OCI-LY7 (cell line): ENCODE measurements at regions not wholly inside any gene's neighbourhood (a gene's known extent, or its start where the extent isn't known, plus 50 kb on each side); places are given as distances from the start of the nearest gene placed in this dataset.

Source experiments
- BruUV-seq: library from RNA; stranded (reverse); fragments of 400-500 nt; replicated peaks from 2 replicates; lab custom pipeline; 2021; lab: Mats Ljungman, UMichigan
- CTCF ChIA-PET: fragments of 300-600 bp; sonication (Branson Sonifier 250); formaldehyde crosslinking; loops from one replicate; lab custom pipeline; 2022; ENCODE audit warnings: antibody characterized with exemption; ENCODE audit not compliant: unreplicated experiment; lab: Charles Lee
- POLR2A ChIA-PET: fragments of 300-600 bp; sonication (Branson Sonifier 250); formaldehyde crosslinking; loops from one replicate; lab custom pipeline; 2022; ENCODE audit warnings: antibody characterized with exemption; lab: Charles Lee
- DNase-seq: peaks from one replicate; pipeline ENCODE4 v3.0.0-alpha.2; 2015; ENCODE audit warnings: low spot score
- H2AFZ ChIP-seq: fragments of 200-600 bp; sonication (generic), shearing (Covaris generic); 2 replicates; pipeline ENCODE4 v1.6.1; 2014; ENCODE audit warnings: mild to moderate bottlenecking, antibody characterized with exemption, low read length, moderate library complexity
- H3K27ac ChIP-seq: fragments of 200-600 bp; sonication (generic); 2 replicates; pipeline ENCODE4 v1.5.1; 2014; ENCODE audit warnings: mixed run types, low read depth, mild to moderate bottlenecking, moderate library complexity, low read length, inconsistent platforms; ENCODE audit not compliant: poor library complexity, severe bottlenecking
- H3K36me3 ChIP-seq: fragments of 200-600 bp; sonication (generic); 2 replicates; pipeline ENCODE4 v1.6.1; 2014; ENCODE audit warnings: mild to moderate bottlenecking, antibody characterized with exemption, low read length, moderate library complexity, mixed read lengths; ENCODE audit not compliant: insufficient read depth
- H3K4me1 ChIP-seq: fragments of 200-600 bp; sonication (generic); 2 replicates; pipeline ENCODE4 v1.5.1; 2014; ENCODE audit warnings: mild to moderate bottlenecking, low read length; ENCODE audit not compliant: insufficient read depth, poor library complexity, severe bottlenecking
- H3K4me2 ChIP-seq: fragments of 200-600 bp; sonication (generic); 2 replicates; pipeline ENCODE4 v1.6.1; 2014; ENCODE audit warnings: mild to moderate bottlenecking, low read length
- H3K4me3 ChIP-seq: fragments of 200-600 bp; sonication (generic); 2 replicates; pipeline ENCODE4 v1.5.1; 2014; ENCODE audit warnings: mild to moderate bottlenecking, low read depth, low read length; ENCODE audit not compliant: poor library complexity, severe bottlenecking
- H3K79me2 ChIP-seq: fragments of 200-600 bp; sonication (generic); 2 replicates; pipeline ENCODE4 v1.6.1; 2016; ENCODE audit warnings: low read depth, mild to moderate bottlenecking, low read length, moderate library complexity, mixed read lengths; ENCODE audit not compliant: insufficient read depth
- H3K9me2 ChIP-seq: fragments of 200-600 bp; sonication (generic); 2 replicates; pipeline ENCODE4 v1.6.1; 2016; ENCODE audit warnings: mild to moderate bottlenecking, low read length, mixed read lengths; ENCODE audit not compliant: insufficient read depth
- H3K9me3 ChIP-seq: fragments of 200-600 bp; sonication (generic); 2 replicates; pipeline ENCODE4 v1.6.1; 2014; ENCODE audit warnings: mild to moderate bottlenecking, mixed run types, low read length, mixed read lengths
- H4K20me1 ChIP-seq: fragments of 200-600 bp; sonication (generic); 2 replicates; pipeline ENCODE4 v1.6.1; 2014; ENCODE audit warnings: mild to moderate bottlenecking, antibody characterized with exemption, low read length, moderate library complexity, mixed read lengths; ENCODE audit not compliant: insufficient read depth
- EZH2phosphoT487 ChIP-seq: fragments of 200-600 bp; sonication (generic); IDR thresholded peaks from 2 replicates; pipeline ENCODE4 v1.6.1; 2018; ENCODE audit warnings: low read depth, borderline replicate concordance, mild to moderate bottlenecking, mixed run types, antibody characterized with exemption, low read length, moderate library complexity, mixed read lengths
- intact Hi-C: fragments of 100-400 bp; cut with micrococcal nuclease; formaldehyde crosslinking; loops from one replicate; pipeline ENCODE4 v1.10.0; 2022; ENCODE audit not compliant: unreplicated experiment
- TF ChIP-seq, protein P1 (sequence below): fragments of 200-600 bp; sonication (generic); conservative IDR thresholded peaks from 2 replicates; pipeline ENCODE4 v1.5.1; 2014; ENCODE audit warnings: mild to moderate bottlenecking, antibody characterized with exemption, low read length, moderate library complexity, mixed read lengths

GRCh38 chr13:91211510-91211909 is 136.0 kb upstream of the MIR17HG start:
- Histone ChIP-seq H3K4me2 (no peak overlapping the region), H3K9me3 (no peaks in the 10 kb centered on the region), H3K4me1 (no peaks in the 10 kb centered on the region), H3K9me2 (no peaks in the 10 kb centered on the region), H3K4me3 (no peak overlapping the region), H3K27ac (no peak overlapping the region), H2AFZ (no peak overlapping the region), H3K36me3 (no peaks in the 10 kb centered on the region), H3K79me2 (no peaks in the 10 kb centered on the region), H4K20me1 (no peaks in the 10 kb centered on the region)
- no peak for TF ChIP-seq EZH2phosphoT487
- BruUV-seq = no TSS peak
- CTCF ChIA-PET = no interaction called here
- no peak for DNase-seq
- POLR2A ChIA-PET = interaction anchor here (0.5 to 1.4 kb wide), 13 partner anchors 8 to 250 kb away, joined by 3 to 7 read pairs (median 3); no protein-coding TSS in a partner anchor
- intact Hi-C loops = no loop called here

DNA sequence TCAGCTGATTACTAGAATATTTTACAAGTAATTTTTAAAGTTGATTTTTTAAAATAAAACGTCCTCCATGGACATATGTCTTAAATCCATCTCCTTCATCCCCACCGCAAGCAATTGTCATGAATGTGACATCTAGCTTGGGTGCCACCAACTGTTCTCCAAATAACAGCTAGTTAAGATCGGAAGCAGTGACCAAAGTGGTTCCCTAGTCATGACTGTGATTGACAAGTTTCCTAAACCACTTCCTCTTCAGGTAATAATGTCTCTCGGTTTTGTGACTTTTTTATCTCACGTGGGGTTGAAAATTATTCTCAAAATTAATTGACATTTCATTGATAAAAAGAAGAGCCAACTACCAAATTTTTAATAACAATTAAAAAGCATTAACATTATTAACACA is 135.3 kb upstream of the MIR17HG start:
- no peaks in the 10 kb centered on the region for H3K9me2 ChIP-seq
- no peaks in the 10 kb centered on the region for H3K9me3 ChIP-seq
- no peak overlapping the region for H2AFZ ChIP-seq
- no peaks in the 10 kb centered on the region for H3K4me1 ChIP-seq
- DNase-seq = no peak
- ChIA-PET POLR2A (interaction anchor here (0.5 to 2.4 kb wide), 13 partner anchors 9 to 841 kb away, joined by 3 to 7 read pairs (median 3); no protein-coding TSS in a partner anchor), CTCF (no interaction called here)
- H3K4me3 ChIP-seq = no peak overlapping the region
- TF ChIP-seq, protein P1, sequence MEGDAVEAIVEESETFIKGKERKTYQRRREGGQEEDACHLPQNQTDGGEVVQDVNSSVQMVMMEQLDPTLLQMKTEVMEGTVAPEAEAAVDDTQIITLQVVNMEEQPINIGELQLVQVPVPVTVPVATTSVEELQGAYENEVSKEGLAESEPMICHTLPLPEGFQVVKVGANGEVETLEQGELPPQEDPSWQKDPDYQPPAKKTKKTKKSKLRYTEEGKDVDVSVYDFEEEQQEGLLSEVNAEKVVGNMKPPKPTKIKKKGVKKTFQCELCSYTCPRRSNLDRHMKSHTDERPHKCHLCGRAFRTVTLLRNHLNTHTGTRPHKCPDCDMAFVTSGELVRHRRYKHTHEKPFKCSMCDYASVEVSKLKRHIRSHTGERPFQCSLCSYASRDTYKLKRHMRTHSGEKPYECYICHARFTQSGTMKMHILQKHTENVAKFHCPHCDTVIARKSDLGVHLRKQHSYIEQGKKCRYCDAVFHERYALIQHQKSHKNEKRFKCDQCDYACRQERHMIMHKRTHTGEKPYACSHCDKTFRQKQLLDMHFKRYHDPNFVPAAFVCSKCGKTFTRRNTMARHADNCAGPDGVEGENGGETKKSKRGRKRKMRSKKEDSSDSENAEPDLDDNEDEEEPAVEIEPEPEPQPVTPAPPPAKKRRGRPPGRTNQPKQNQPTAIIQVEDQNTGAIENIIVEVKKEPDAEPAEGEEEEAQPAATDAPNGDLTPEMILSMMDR = no peak
- TF ChIP-seq EZH2phosphoT487 = no peak
- no peaks in the 10 kb centered on the region for H3K79me2 ChIP-seq
- no peaks in the 10 kb centered on the region for H4K20me1 ChIP-seq
- BruUV-seq = no TSS peak
- no peak overlapping the region for H3K27ac ChIP-seq
- no peaks in the 10 kb centered on the region for H3K36me3 ChIP-seq
- H3K4me2 ChIP-seq = no peak overlapping the region
- intact Hi-C loops = no loop called here

GRCh38 chr13:91214031-91214430 is 133.5 kb upstream of the MIR17HG start:
- intact Hi-C loops = no loop called here
- BruUV-seq = no TSS peak
- Histone ChIP-seq H3K4me1 (no peaks in the 10 kb centered on the region), H3K27ac (no peak overlapping the region), H3K36me3 (no peaks in the 10 kb centered on the region), H3K9me2 (no peaks in the 10 kb centered on the region), H2AFZ (no peak overlapping the region), H3K4me2 (no peak overlapping the region), H3K79me2 (no peaks in the 10 kb centered on the region), H3K9me3 (no peaks in the 10 kb centered on the region), H3K4me3 (no peak overlapping the region), H4K20me1 (no peaks in the 10 kb centered on the region)
- TF ChIP-seq EZH2phosphoT487 = no peak
- TF ChIP-seq, protein P1 = no peak
- ChIA-PET POLR2A (interaction anchor here (0.7 to 7.0 kb wide), 5 partner anchors 9 to 239 kb away, joined by 3 to 47 read pairs (median 7); no protein-coding TSS in a partner anchor), CTCF (interaction anchor here (1.5 kb wide), 1 partner anchor 10 kb away, joined by 3 read pairs; no protein-coding TSS in a partner anchor)
- DNase-seq = no peak
